Thyroid gland (tissue), 4 donors: ENCODE measurements at regions not wholly inside any gene's neighbourhood (a gene's known extent, or its start where the extent isn't known, plus 50 kb on each side); places are given as distances from the start of the nearest gene placed in this dataset.
"Not testable (repeated sequence)": the region's sequence is repeated elsewhere in the genome, so short reads cannot be mapped to it uniquely, and the experiment has no call there.

Experiments used
- DNase-seq, 2 donors: peaks; one replicate each; pipeline ENCODE4 v3.0.0-alpha.2; 2019
- H3K27ac ChIP-seq, 3 donors: fragments of 200-600 bp; sonication (generic); 1 replicate in 2 of 3; 2 replicates in 1 of 3; pipeline ENCODE4 v1.5.1; 2016 to 2019; ENCODE audit warnings: mild to moderate bottlenecking in 1 of 3, moderate library complexity in 1 of 3
- H3K27me3 ChIP-seq: fragments of 200-600 bp; sonication (generic); one replicate; pipeline ENCODE4 v1.5.1; 2019
- H3K36me3 ChIP-seq, 2 donors: fragments of 200-600 bp; sonication (generic); one replicate each; pipeline ENCODE4 v1.5.1; 2016 to 2019
- H3K4me1 ChIP-seq, 2 donors: fragments of 200-600 bp; sonication (generic); one replicate each; pipeline ENCODE4 v1.5.1; 2017 to 2019
- H3K4me3 ChIP-seq, 3 donors: fragments of 200-600 bp; sonication (generic); replicated peaks in 1 of 3; 1 replicate in 2 of 3; 2 replicates in 1 of 3; pipeline ENCODE4 v1.5.1; 2016; ENCODE audit warnings: mild to moderate bottlenecking in 1 of 3
- H3K9me3 ChIP-seq: fragments of 200-600 bp; sonication (generic); one replicate; pipeline ENCODE4 v1.5.1; 2017
- CTCF ChIP-seq, 6 experiments: fragments of 200-600 bp in 3 of 6; fragments of 450-650 bp in 3 of 6; sonication (generic) in 3 of 6; IDR thresholded peaks; one replicate each; pipeline ENCODE4 v1.5.1; 2016 to 2019; ENCODE audit warnings: antibody characterized with exemption in 6 of 6, mild to moderate bottlenecking in 2 of 6, inconsistent platforms in 1 of 6, moderate library complexity in 1 of 6
- POLR2A ChIP-seq, 2 donors: fragments of 450-650 bp; IDR thresholded peaks; one replicate each; pipeline ENCODE4 v1.6.1; 2017; ENCODE audit warnings: antibody characterized with exemption in 2 of 2, mild to moderate bottlenecking in 2 of 2, moderate library complexity in 1 of 2
- WGBS, 2 donors: methylation state at CpG; one replicate each; pipeline ENCODE4 v1.1.5; 2017; 5-methylcytosine and 5-hydroxymethylcytosine counted together
- intact Hi-C: fragments of 100-400 bp; cut with DNase I; formaldehyde crosslinking; loops from one replicate; pipeline ENCODE4 v1.15.1; 2023

GRCh38 chr7:119737390-119737789 lies 535.6 kb upstream of the KCND2 start:
- TF ChIP-seq POLR2A (IDR thresholded peaks at IDR 0.05) = no peak
- Histone ChIP-seq H3K27me3 (no peaks in the 10 kb centered on the region), H3K36me3 (no peaks in the 10 kb centered on the region), H3K27ac (no peak overlapping the region), H3K9me3 (no peaks in the 10 kb centered on the region), H3K4me1 (no peaks in the 10 kb centered on the region), H3K4me3 (no peak overlapping the region)
- intact Hi-C loops = no loop called here
- no peak for DNase-seq

- WGBS, 2 donors = 88% methylated on average over 1 of the region's 1 CpG
- DNase-seq, intact Hi-C loops, H3K27me3 ChIP-seq, H3K27ac ChIP-seq, H3K4me1 ChIP-seq, H3K9me3 ChIP-seq, H3K4me3 ChIP-seq, H3K36me3 ChIP-seq: not testable (repeated sequence)
Measured at GRCh38 chr7:119745280-119745679, 527.7 kb upstream of the KCND2 start.

- DNase-seq = no peak
- no peaks in the 10 kb centered on the region for H3K4me1 ChIP-seq
- WGBS, 2 donors = 74 to 81% methylated on average over 1 of the region's 1 CpG
- H3K9me3 ChIP-seq = no peaks in the 10 kb centered on the region
- no peak overlapping the region for H3K27ac ChIP-seq
- H3K36me3 ChIP-seq = no peaks in the 10 kb centered on the region
- no peaks in the 10 kb centered on the region for H3K27me3 ChIP-seq
- intact Hi-C loops = no loop called here
- TF ChIP-seq CTCF (IDR thresholded peaks at IDR 0.05) (no peak), POLR2A (IDR thresholded peaks at IDR 0.05) (no peak)
- H3K4me3 ChIP-seq = no peak overlapping the region
Measured at GRCh38 chr7:119748251-119748860, 524.6 kb upstream of the KCND2 start.

GRCh38 chr7:119748991-119749390 lies 524.0 kb upstream of the KCND2 start:
- TF ChIP-seq POLR2A (IDR thresholded peaks at IDR 0.05) = no peak
- TF ChIP-seq CTCF (IDR thresholded peaks at IDR 0.05) = no peak
- Histone ChIP-seq H3K9me3 (no peaks in the 10 kb centered on the region), H3K36me3 (no peaks in the 10 kb centered on the region), H3K27me3 (no peaks in the 10 kb centered on the region), H3K27ac (no peak overlapping the region), H3K4me3 (no peak overlapping the region), H3K4me1 (no peaks in the 10 kb centered on the region)
- no peak for DNase-seq
- 75% methylated on average over 2 of the region's 2 CpGs for WGBS, 2 donors
- intact Hi-C loops = no loop called here

- Histone ChIP-seq H3K4me1 (no peaks in the 10 kb centered on the region), H3K9me3 (no peaks in the 10 kb centered on the region), H3K27me3 (no peaks in the 10 kb centered on the region), H3K36me3 (no peaks in the 10 kb centered on the region), H3K27ac (no peak overlapping the region), H3K4me3 (no peak overlapping the region)
- no peak for TF ChIP-seq POLR2A (IDR thresholded peaks at IDR 0.05)
- no peak for TF ChIP-seq CTCF (IDR thresholded peaks at IDR 0.05)
- DNase-seq = no peak
- intact Hi-C loops = no loop called here
Measured at GRCh38 chr7:119756687-119757086, 516.3 kb upstream of the KCND2 start.

GRCh38 chr7:119758254-119758653 lies 514.7 kb upstream of the KCND2 start:
- H3K4me3 ChIP-seq = no peak overlapping the region
- intact Hi-C loops = no loop called here
- no peak for DNase-seq
- no peaks in the 10 kb centered on the region for H3K4me1 ChIP-seq
- H3K36me3 ChIP-seq = no peaks in the 10 kb centered on the region
- no peaks in the 10 kb centered on the region for H3K9me3 ChIP-seq
- TF ChIP-seq POLR2A (IDR thresholded peaks at IDR 0.05) (no peak), CTCF (IDR thresholded peaks at IDR 0.05) (no peak)
- no peaks in the 10 kb centered on the region for H3K27me3 ChIP-seq
- H3K27ac ChIP-seq = no peak overlapping the region
